IMR-90 (cell line): ENCODE measurements at regions not wholly inside any gene's neighbourhood (a gene's known extent, or its start where the extent isn't known, plus 50 kb on each side); places are given as distances from the start of the nearest gene placed in this dataset.

Source experiments
- ATAC-seq: fragments of 200-7000 bp; cut with Tn5 transposase; 2 replicates; pipeline ENCODE4 v1.9.1; 2020; ENCODE audit warnings: low read depth, mild to moderate bottlenecking, moderate library complexity
- BruUV-seq: library from RNA; stranded (reverse); fragments of 400-500 nt; replicated peaks from 2 replicates; lab custom pipeline; 2021; lab: Mats Ljungman, UMichigan
- CTCF ChIA-PET: fragments of 300-600 bp; formaldehyde crosslinking; extraction: SDS; loops from one replicate; lab custom pipeline; 2021; ENCODE audit warnings: antibody characterized with exemption; lab: Yijun Ruan, JAX
- POLR2A ChIA-PET: fragments of 300-600 bp; sonication (Branson Sonifier 250); formaldehyde crosslinking; loops from one replicate; lab custom pipeline; 2022; ENCODE audit warnings: antibody characterized with exemption; ENCODE audit not compliant: unreplicated experiment; lab: Charles Lee
- DNase-seq: peaks from one replicate; pipeline ENCODE4 v3.0.0; 2013
- H2AFZ ChIP-seq: replicated peaks from 2 replicates; pipeline ENCODE3; 2013; ENCODE audit warnings: low read length, mild to moderate bottlenecking; ENCODE audit not compliant: poor library complexity
- H2AK5ac ChIP-seq: 2 replicates; pipeline ENCODE4 v1.6.1; 2013; ENCODE audit warnings: low read depth, low read length, inconsistent platforms
- H2AK9ac ChIP-seq: replicated peaks from 2 replicates; pipeline ENCODE3; 2013; ENCODE audit warnings: mild to moderate bottlenecking, low read depth, low read length, moderate library complexity; ENCODE audit not compliant: poor library complexity
- H2BK120ac ChIP-seq: 2 replicates; pipeline ENCODE4 v1.6.1; 2013; ENCODE audit warnings: low read depth, low read length, inconsistent platforms
- H2BK15ac ChIP-seq: 3 replicates; pipeline ENCODE4 v1.6.1; 2013; ENCODE audit warnings: low read depth, low read length, inconsistent platforms
- H2BK20ac ChIP-seq: 2 replicates; pipeline ENCODE4 v1.6.1; 2013; ENCODE audit warnings: low read depth, mild to moderate bottlenecking, inconsistent platforms, low read length, moderate library complexity
- H2BK5ac ChIP-seq: 2 replicates; pipeline ENCODE4 v1.6.1; 2013; ENCODE audit warnings: mild to moderate bottlenecking, low read depth, low read length, inconsistent platforms; ENCODE audit not compliant: poor library complexity, severe bottlenecking
- H3K14ac ChIP-seq: replicated peaks from 2 replicates; pipeline ENCODE4 v1.6.1; 2013; ENCODE audit warnings: low read depth, low read length, inconsistent platforms
- H3K18ac ChIP-seq: 2 replicates; pipeline ENCODE4 v1.6.1; 2013; ENCODE audit warnings: low read depth, low read length, control low read depth
- H3K23ac ChIP-seq: 2 replicates; pipeline ENCODE4 v1.6.1; 2013; ENCODE audit warnings: low read depth, low read length, inconsistent platforms
- H3K27ac ChIP-seq: 2 replicates; pipeline ENCODE4 v1.5.1; 2013; ENCODE audit warnings: mild to moderate bottlenecking, control low read depth, low read length; ENCODE audit not compliant: insufficient read depth
- H3K27me3 ChIP-seq: 2 replicates; pipeline ENCODE4 v1.6.1; 2013; ENCODE audit warnings: low read length; ENCODE audit not compliant: control insufficient read depth, insufficient read depth
- H3K36me3 ChIP-seq: 2 replicates; pipeline ENCODE4 v1.6.1; 2013; ENCODE audit warnings: low read length, mixed read lengths; ENCODE audit not compliant: control insufficient read depth, insufficient read depth
- H3K4ac ChIP-seq: 2 replicates; pipeline ENCODE4 v1.6.1; 2013; ENCODE audit warnings: low read depth, low read length, inconsistent platforms
- H3K4me1 ChIP-seq: 2 replicates; pipeline ENCODE4 v1.6.1; 2013; ENCODE audit warnings: low read length, mixed read lengths; ENCODE audit not compliant: control insufficient read depth, insufficient read depth
- H3K4me2 ChIP-seq: 2 replicates; pipeline ENCODE4 v1.6.1; 2013; ENCODE audit warnings: low read depth, mild to moderate bottlenecking, control low read depth, low read length, moderate library complexity
- H3K4me3 ChIP-seq: 2 replicates; pipeline ENCODE4 v1.5.1; 2013; ENCODE audit warnings: low read depth, mild to moderate bottlenecking, control low read depth, low read length, moderate library complexity; ENCODE audit not compliant: insufficient read depth
- H3K56ac ChIP-seq: 2 replicates; pipeline ENCODE4 v1.6.1; 2013; ENCODE audit warnings: low read length, inconsistent platforms; ENCODE audit not compliant: insufficient read depth; ENCODE audit errors: extremely low read depth
- H3K79me1 ChIP-seq, 2 experiments: 2 replicates each; pipeline ENCODE4 v1.6.1; 2013; ENCODE audit warnings: low read length in 2 of 2, inconsistent platforms in 1 of 2, low read depth in 1 of 2
- H3K9ac ChIP-seq: 2 replicates; pipeline ENCODE4 v1.6.1; 2013; ENCODE audit warnings: low read depth, low read length, control low read depth
- H3K9me1 ChIP-seq: 2 replicates; pipeline ENCODE4 v1.6.1; 2013; ENCODE audit warnings: low read length, inconsistent platforms; ENCODE audit not compliant: insufficient read depth
- H3K9me3 ChIP-seq: 2 replicates; pipeline ENCODE4 v1.6.1; 2013; ENCODE audit warnings: low read length; ENCODE audit not compliant: control insufficient read depth, insufficient read depth
- H4K20me1 ChIP-seq: 2 replicates; pipeline ENCODE4 v1.6.1; 2013; ENCODE audit warnings: low read length, inconsistent platforms; ENCODE audit not compliant: insufficient read depth
- H4K5ac ChIP-seq: 2 replicates; pipeline ENCODE4 v1.6.1; 2013; ENCODE audit warnings: mild to moderate bottlenecking, low read depth, low read length, control low read depth
- H4K8ac ChIP-seq, 2 experiments: 2 replicates each; pipeline ENCODE4 v1.6.1; 2013; ENCODE audit warnings: low read depth in 2 of 2, low read length in 2 of 2, control low read depth in 1 of 2, inconsistent platforms in 1 of 2
- H4K91ac ChIP-seq: 2 replicates; pipeline ENCODE4 v1.6.1; 2013; ENCODE audit warnings: low read depth, low read length, inconsistent platforms; ENCODE audit not compliant: insufficient read depth
- BHLHE40 ChIP-seq: fragments of 150-350 bp; IDR thresholded peaks from 2 replicates; pipeline ENCODE4 v1.6.1; 2016; ENCODE audit warnings: mild to moderate bottlenecking, low read depth, low read length
- CEBPB ChIP-seq: IDR thresholded peaks from 2 replicates; pipeline ENCODE4 v1.6.1; 2012; ENCODE audit warnings: low read depth, low read length, improper control_type of control experiment
- CHD1 ChIP-seq: IDR thresholded peaks from 2 replicates; pipeline ENCODE4 v1.6.1; 2012; ENCODE audit warnings: low read depth, low read length, improper control_type of control experiment
- CTCF ChIP-seq: conservative IDR thresholded peaks from 2 replicates; pipeline ENCODE4 v1.5.1; 2012; ENCODE audit warnings: mild to moderate bottlenecking, low read depth, low read length, improper control_type of control experiment
- ELK1 ChIP-seq: fragments of 150-350 bp; IDR thresholded peaks from 2 replicates; pipeline ENCODE4 v1.6.1; 2016; ENCODE audit warnings: low read depth, mild to moderate bottlenecking, low read length, moderate library complexity, borderline replicate concordance
- FOS ChIP-seq: fragments of 150-350 bp; IDR thresholded peaks from 2 replicates; pipeline ENCODE4 v1.6.1; 2016; ENCODE audit warnings: low read depth, low read length
- MAFK ChIP-seq: IDR thresholded peaks from 2 replicates; pipeline ENCODE4 v1.6.1; 2012; ENCODE audit warnings: low read depth, low read length, improper control_type of control experiment
- MAZ ChIP-seq: IDR thresholded peaks from 2 replicates; pipeline ENCODE4 v1.6.1; 2012; ENCODE audit warnings: low read depth, mild to moderate bottlenecking, low read length, improper control_type of control experiment, moderate library complexity, borderline replicate concordance
- MXI1 ChIP-seq: IDR thresholded peaks from 2 replicates; pipeline ENCODE4 v1.6.1; 2012; ENCODE audit warnings: low read depth, mild to moderate bottlenecking, low read length, moderate library complexity, borderline replicate concordance
- NFE2L2 ChIP-seq: fragments of 150-350 bp; IDR thresholded peaks from 2 replicates; pipeline ENCODE4 v1.6.1; 2016; ENCODE audit warnings: low read depth, mild to moderate bottlenecking, low read length
- POLR2A ChIP-seq: IDR thresholded peaks from 2 replicates; pipeline ENCODE4 v1.6.1; 2012; ENCODE audit warnings: mild to moderate bottlenecking, low read depth, low read length
- RAD21 ChIP-seq: IDR thresholded peaks from 2 replicates; pipeline ENCODE4 v1.6.1; 2012; ENCODE audit warnings: low read length, improper control_type of control experiment
- RCOR1 ChIP-seq: IDR thresholded peaks from 2 replicates; pipeline ENCODE4 v1.6.1; 2012; ENCODE audit warnings: mild to moderate bottlenecking, low read length, improper control_type of control experiment; ENCODE audit not compliant: insufficient replicate concordance
- RFX5 ChIP-seq: IDR thresholded peaks from 2 replicates; pipeline ENCODE4 v1.8.0; 2012; ENCODE audit warnings: low read depth, mild to moderate bottlenecking, low read length, moderate library complexity
- SMC3 ChIP-seq: fragments of 150-350 bp; IDR thresholded peaks from 2 replicates; pipeline ENCODE4 v1.6.1; 2016; ENCODE audit warnings: low read depth, mild to moderate bottlenecking, antibody characterized with exemption, low read length, moderate library complexity
- USF2 ChIP-seq: fragments of 150-350 bp; IDR thresholded peaks from 2 replicates; pipeline ENCODE4 v1.6.1; 2017; ENCODE audit warnings: mild to moderate bottlenecking, antibody characterized with exemption, low read length, low read depth
- WGBS, 2 experiments: methylation state at CpG; one replicate each; pipeline versions ENCODE4 v1.1.5 to v1.1.7; 2013; ENCODE audit warnings: missing lambda C conversion rate in 2 of 2; ENCODE audit not compliant: insufficient read length in 1 of 2; ENCODE audit errors: extremely low coverage in 2 of 2; 5-methylcytosine and 5-hydroxymethylcytosine counted together
- dilution Hi-C: fragments of 300-500 bp; cut with HindIII; formaldehyde crosslinking; loops from one replicate; pipeline ENCODE4 v1.14.3; 2018; ENCODE audit warnings: low sequenced_read_pairs; ENCODE audit not compliant: unreplicated experiment
- in situ Hi-C: fragments of 300-500 bp; cut with MboI; formaldehyde crosslinking; loops from 3 replicates; pipeline ENCODE4 v1.14.3; 2019; ENCODE audit warnings: low sequenced_read_pairs, inconsistent platforms, mixed read lengths
- intact Hi-C: fragments of 100-400 bp; cut with micrococcal nuclease; formaldehyde crosslinking; loops from 2 replicates; pipeline ENCODE4 v1.10.0; 2022

GRCh38 chr11:88414981-88415413, 77.5 kb upstream of the CTSC start:
- intact Hi-C loops, result no loop called here
- H3K9me1 ChIP-seq, result 0 out of 2 replicates have a peak, but pooled peaks cover 3% of the 10 kb centered on the region
- no peak overlapping the region for H3K4me3 ChIP-seq
- H2AK5ac ChIP-seq, result peak overlapping the region; percentile 70; the same call in 1 of the 2 replicates
- H3K9ac ChIP-seq, result no peak overlapping the region
- no peaks in the 10 kb centered on the region for H3K9me3 ChIP-seq
- no peaks in the 10 kb centered on the region for H4K20me1 ChIP-seq
- TF ChIP-seq RCOR1 (no peak), MAFK (no peak), CHD1 (no peak), BHLHE40 (no peak), ELK1 (no peak), SMC3 (no peak), POLR2A (no peak), MAZ (no peak), CEBPB (no peak), RAD21 (no peak), RFX5 (no peak), USF2 (no peak), CTCF (no peak), NFE2L2 (no peak), FOS (no peak), MXI1 (no peak)
- no peaks in the 10 kb centered on the region for H3K36me3 ChIP-seq
- ChIA-PET CTCF (no interaction called here), POLR2A (no interaction called here)
- peak overlapping the region; percentile 61; the same call in 1 of the 2 replicates for H3K18ac ChIP-seq
- H2BK5ac ChIP-seq, result no peak overlapping the region
- no peaks in the 10 kb centered on the region for H3K27me3 ChIP-seq
- H3K4me1 ChIP-seq, result peaks cover 11% of the 10 kb centered on the region
- H3K23ac ChIP-seq, result no peak overlapping the region
- dilution Hi-C loops, result no loop called here
- DNase-seq, result peak; percentile 44
- H4K91ac ChIP-seq, result peak overlapping the region; percentile 57
- H2BK20ac ChIP-seq, result peak overlapping the region; percentile 9; the same call in 1 of the 2 replicates
- peak overlapping the region; percentile 51 for H2BK120ac ChIP-seq
- H3K56ac ChIP-seq, result no peak overlapping the region
- no TSS peak for BruUV-seq
- H2BK15ac ChIP-seq, result peak overlapping the region; percentile 48; the same call in 1 of the 3 replicates
- H3K4ac ChIP-seq, result peak overlapping the region; percentile 39; the same call in 1 of the 2 replicates
- no peak overlapping the region for H3K27ac ChIP-seq
- no peak overlapping the region for H4K5ac ChIP-seq
- no peak overlapping the region for H2AFZ ChIP-seq
- peak overlapping the region; percentile 56; the same call in 1 of the 2 replicates for H3K14ac ChIP-seq
- H3K4me2 ChIP-seq, result no peak overlapping the region
- no CpG with 5 or more reads among the region's 3 CpGs for WGBS, 2 experiments
- no peak for ATAC-seq
- no peaks in the 10 kb centered on the region for H3K79me1 ChIP-seq
- in situ Hi-C loops, result no loop called here
- H4K8ac ChIP-seq, result no peak overlapping the region
- H2AK9ac ChIP-seq, result no peak overlapping the region
